ENCODE measurements at regions not wholly inside any gene's neighbourhood (a gene's known extent, or its start where the extent isn't known, plus 50 kb on each side); places are given as distances from the start of the nearest gene placed in this dataset.

- TF ChIP-seq ZGPAT (CRISPR knock-in tag; IDR thresholded peaks at IDR 0.05) (0 out of 2 replicates have a peak, but pooled peaks have one; percentile 51), PITX1 (CRISPR knock-in tag; IDR thresholded peaks at IDR 0.05) (peak; percentile 93), MAFF (IDR thresholded peaks at IDR 0.05; ENCODE audit: low read depth, low read length) (peak; percentile 41; the same call in 1 of the 2 replicates), DZIP1 (CRISPR knock-in tag; IDR thresholded peaks at IDR 0.05) (no peak), KDM4B (CRISPR knock-in tag; IDR thresholded peaks at IDR 0.05) (no peak), NRL (CRISPR knock-in tag; IDR thresholded peaks at IDR 0.05; ENCODE audit: borderline replicate concordance) (no peak), ARNT2 (CRISPR knock-in tag; IDR thresholded peaks at IDR 0.05; ENCODE audit: low read depth) (0 out of 2 replicates have a peak, but pooled peaks have one; percentile 45), CSRNP2 (CRISPR knock-in tag; conservative IDR thresholded peaks at IDR 0.05; ENCODE audit: low read depth) (no peak), CBFB (CRISPR knock-in tag; IDR thresholded peaks at IDR 0.05) (no peak), FOXK1 (CRISPR knock-in tag; IDR thresholded peaks at IDR 0.05; ENCODE audit: borderline replicate concordance, low read depth) (peak; percentile 25; the same call in 1 of the 2 replicates), ASH2L (IDR thresholded peaks at IDR 0.05; ENCODE audit: insufficient read length, low read depth, low read length) (no peak), GMEB1 (CRISPR knock-in tag; IDR thresholded peaks at IDR 0.05; ENCODE audit: borderline replicate concordance) (peak; percentile 22; the same call in 1 of the 2 replicates), ZNF75D (CRISPR knock-in tag; IDR thresholded peaks at IDR 0.05; ENCODE audit: borderline replicate concordance) (no peak), ZNF468 (CRISPR knock-in tag; IDR thresholded peaks at IDR 0.05) (no peak), CENPX (CRISPR knock-in tag; IDR thresholded peaks at IDR 0.05) (no peak), ZNF292 (CRISPR knock-in tag; IDR thresholded peaks at IDR 0.05; ENCODE audit: borderline replicate concordance, low read depth) (no peak), ZSCAN9 (CRISPR knock-in tag; IDR thresholded peaks at IDR 0.05; ENCODE audit: borderline replicate concordance) (no peak), MTERF4 (CRISPR knock-in tag; IDR thresholded peaks at IDR 0.05) (no peak), GATAD2A (CRISPR knock-in tag; IDR thresholded peaks at IDR 0.05) (peak; percentile 81), ATF5 (CRISPR knock-in tag; IDR thresholded peaks at IDR 0.05; ENCODE audit: low read depth) (no peak), NFIC (IDR thresholded peaks at IDR 0.05; ENCODE audit: low read length) (no peak), PAWR (CRISPR knock-in tag; IDR thresholded peaks at IDR 0.05; ENCODE audit: borderline replicate concordance) (no peak)
These were observed 152.6 kb upstream of the SLC1A4 start (continued) for GRCh38 chr2:64836566-64836965.

Measured in HepG2 (cell line).